CD4-positive, alpha-beta T cell treated with Interferon alpha-2 for 1 hour (primary cell): ENCODE measurements at regions not wholly inside any gene's neighbourhood (a gene's known extent, or its start where the extent isn't known, plus 50 kb on each side); places are given as distances from the start of the nearest gene placed in this dataset.

Source experiments
- DNase-seq, 2 donors: peaks; one replicate each; pipeline ENCODE4 v3.0.0-alpha.2; 2020 to 2022

- DNase-seq = no peak
Observed at GRCh38 chr20:52775786-52776185, 196.4 kb upstream of the TSHZ2 start.

DNA sequence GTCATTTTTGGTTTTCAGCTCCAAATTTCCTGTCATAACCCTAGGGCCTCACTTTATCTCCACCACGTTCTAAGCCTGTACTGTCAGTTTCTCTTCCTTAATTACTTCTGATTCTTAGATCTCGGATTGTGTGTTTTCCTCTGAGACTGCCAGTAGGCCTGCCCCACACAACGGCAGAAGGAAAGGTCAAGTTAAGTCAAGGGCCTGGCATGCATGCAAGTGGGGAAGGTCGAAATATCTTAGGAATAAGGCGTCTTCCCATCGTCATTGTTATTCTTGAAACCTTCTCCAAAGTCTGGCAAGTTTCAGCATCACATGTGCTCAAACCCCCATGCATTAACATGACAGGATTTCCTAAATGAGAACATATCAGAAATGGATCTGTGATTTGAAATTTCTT lies 203.5 kb upstream of the TSHZ2 start:
- no peak for DNase-seq

- DNase-seq = no peak
Observed at GRCh38 chr20:52766645-52767435, 205.3 kb upstream of the TSHZ2 start.

GRCh38 chr20:52763321-52763853 lies 208.8 kb upstream of the TSHZ2 start:
- DNase-seq = no peak

GRCh38 chr20:52761867-52762266 lies 210.3 kb upstream of the TSHZ2 start:
- DNase-seq = no peak

DNA sequence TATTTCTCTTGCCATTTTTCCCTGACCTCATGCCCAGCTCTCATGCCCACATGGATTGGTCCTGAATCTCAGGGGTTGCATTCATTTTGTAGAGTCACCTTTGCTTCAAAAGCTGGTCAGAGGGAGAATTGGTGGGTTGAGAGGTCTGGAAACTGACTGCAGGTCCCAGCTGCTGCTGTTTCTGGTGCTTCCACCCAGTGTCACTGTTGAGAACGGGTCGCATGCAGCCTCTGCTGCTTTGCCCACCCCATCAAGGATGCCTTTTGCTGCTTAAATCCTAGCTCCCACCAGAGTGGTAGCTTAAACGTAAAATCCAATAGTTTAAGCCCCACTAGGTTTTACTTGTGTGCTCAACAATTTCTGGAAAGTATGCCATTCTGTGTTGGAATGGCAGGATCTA lies 211.4 kb upstream of the TSHZ2 start:
- DNase-seq = no peak

- no peak for DNase-seq
Observed at GRCh38 chr20:52757411-52757810, 214.7 kb upstream of the TSHZ2 start.

DNA sequence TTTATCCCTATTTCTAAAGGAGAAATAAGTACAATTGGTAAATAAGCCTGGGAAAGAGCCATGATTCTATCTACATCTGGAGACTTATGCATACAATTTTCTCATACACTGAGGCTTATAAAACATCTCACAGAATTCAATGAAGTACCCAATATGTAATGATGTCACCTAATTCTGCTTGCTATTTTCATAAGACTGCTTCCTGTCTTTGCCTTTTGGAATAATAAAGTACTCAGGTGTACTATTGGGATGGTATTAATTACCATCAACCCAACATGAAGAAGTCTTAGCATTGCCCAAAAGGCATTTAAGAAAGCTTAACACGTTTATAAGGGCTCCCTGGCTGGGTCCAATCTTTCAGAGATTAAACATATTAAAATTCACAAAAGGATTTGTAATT lies 216.4 kb upstream of the TSHZ2 start:
- DNase-seq = no peak

- no peak for DNase-seq
Observed at GRCh38 chr20:52754366-52754765, 217.8 kb upstream of the TSHZ2 start.

- no peak for DNase-seq
Observed at GRCh38 chr20:52752023-52752422, 220.1 kb upstream of the TSHZ2 start.

- no peak for DNase-seq
Observed at GRCh38 chr20:52751571-52751970, 220.6 kb upstream of the TSHZ2 start.

GRCh38 chr20:52749938-52750337 lies 222.2 kb upstream of the TSHZ2 start:
- no peak for DNase-seq

DNA sequence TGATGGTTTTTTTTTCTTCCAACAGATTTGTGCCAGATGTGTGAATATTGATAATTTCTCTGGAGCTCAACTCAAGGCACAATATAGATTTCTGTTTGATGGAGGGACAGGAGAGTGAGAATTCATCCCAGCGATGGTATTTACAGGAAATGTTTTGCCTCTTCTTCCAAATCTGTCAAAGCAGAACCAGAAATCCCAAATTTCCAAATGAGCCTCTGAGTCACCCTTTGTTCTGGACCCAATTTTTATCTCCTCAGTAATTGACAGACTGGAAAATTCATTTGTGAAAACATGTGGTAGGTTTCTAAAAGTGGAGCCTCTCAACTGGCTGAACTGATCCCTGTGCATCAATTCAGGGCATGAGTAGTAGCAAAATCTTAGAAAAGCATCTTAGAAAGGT lies 223.2 kb upstream of the TSHZ2 start:
- no peak for DNase-seq

DNA sequence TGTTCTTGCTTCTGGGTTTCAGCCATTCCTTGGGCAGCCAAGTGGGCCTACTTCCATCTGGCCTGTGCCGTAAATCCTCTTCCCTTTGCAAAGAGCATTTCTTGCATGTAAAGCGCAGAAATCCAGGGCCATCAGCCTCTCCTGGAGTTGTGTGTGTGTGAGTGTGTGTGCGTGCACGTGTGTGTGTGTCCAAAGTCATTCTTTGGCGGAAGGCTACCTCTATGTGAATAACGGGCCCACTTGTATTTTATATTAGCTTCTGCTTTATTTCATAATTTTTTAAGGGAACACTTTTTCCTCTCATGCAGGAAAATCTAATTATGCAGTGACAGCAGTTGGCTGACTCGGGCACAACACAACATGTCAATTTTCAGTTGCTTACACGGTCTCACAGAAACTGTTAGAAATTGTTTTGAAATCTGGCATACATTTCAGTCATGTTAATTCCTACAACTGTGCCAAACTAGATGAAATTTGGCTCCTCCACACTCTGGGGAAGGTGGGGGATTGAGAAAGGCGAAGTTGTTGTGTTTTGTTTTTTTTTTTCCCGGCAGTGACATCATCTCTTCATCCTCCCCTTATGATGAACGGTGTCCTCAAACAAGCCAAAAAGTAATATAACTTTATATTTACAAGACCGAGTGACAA lies 223.7 kb upstream of the TSHZ2 start:
- DNase-seq = no peak

DNA sequence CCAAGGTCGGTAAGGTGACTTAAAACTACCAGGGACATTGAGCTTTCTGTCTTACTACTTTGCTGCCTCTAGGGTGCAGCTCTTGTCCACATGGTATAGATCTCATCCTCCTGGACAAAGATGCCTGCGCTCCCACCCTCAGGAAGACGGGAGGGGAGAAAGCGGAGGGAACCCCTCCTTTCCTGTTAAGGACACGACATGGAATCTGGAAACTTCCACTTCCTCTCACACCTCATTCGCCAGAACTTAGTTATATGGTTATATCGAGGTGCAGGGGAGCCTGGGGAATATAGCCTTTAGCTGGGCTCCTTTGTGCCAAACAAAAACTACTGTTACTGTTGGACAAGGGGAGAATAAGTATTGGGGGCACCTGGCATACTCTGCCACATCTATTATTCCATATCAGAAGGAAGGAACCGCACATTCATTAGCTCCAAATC lies 224.3 kb upstream of the TSHZ2 start:
- DNase-seq = no peak

GRCh38 chr20:52746770-52747169 lies 225.4 kb upstream of the TSHZ2 start:
- no peak for DNase-seq

DNA sequence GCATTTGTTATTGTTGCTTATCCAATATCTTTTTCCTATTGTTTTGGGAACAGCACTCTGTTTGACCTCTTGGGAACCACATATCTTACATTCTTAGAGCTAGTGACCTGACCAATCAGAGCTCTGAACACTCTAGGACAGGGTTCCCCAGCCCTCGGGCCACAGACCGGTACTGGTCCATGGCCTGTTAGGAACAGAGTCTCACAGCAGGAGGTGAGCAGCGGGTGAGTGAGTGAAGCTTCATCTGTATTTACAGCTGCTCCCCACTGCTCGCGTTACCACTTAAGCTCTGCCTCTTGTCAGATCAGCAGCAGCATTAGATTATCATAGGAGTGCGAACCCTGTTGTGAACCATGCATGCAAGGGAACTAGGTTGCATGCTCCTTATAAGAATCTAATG lies 226.0 kb upstream of the TSHZ2 start:
- DNase-seq = no peak

- no peak for DNase-seq
Observed at GRCh38 chr20:52744441-52744840, 227.7 kb upstream of the TSHZ2 start.

DNA sequence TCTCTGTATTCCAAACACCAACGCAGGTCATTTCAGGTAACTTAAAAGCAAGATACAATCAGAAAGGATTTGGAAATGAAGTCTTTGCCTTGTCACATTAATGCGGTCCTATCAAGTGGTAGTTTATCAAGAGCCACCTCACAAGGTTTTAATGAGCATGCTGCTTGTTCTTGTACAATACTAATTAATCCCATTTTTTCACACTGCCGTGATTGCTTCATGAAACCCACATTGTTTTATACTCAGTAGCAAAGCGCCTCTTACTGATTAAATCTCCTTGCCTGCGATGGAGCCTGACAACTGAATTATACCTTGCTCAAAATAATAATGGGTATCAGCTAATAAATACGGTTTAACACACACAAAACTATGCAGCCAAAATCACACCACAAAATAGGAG lies 234.1 kb upstream of the TSHZ2 start:
- DNase-seq = no peak

GRCh38 chr20:52736507-52736906 lies 235.7 kb upstream of the TSHZ2 start:
- DNase-seq = no peak

DNA sequence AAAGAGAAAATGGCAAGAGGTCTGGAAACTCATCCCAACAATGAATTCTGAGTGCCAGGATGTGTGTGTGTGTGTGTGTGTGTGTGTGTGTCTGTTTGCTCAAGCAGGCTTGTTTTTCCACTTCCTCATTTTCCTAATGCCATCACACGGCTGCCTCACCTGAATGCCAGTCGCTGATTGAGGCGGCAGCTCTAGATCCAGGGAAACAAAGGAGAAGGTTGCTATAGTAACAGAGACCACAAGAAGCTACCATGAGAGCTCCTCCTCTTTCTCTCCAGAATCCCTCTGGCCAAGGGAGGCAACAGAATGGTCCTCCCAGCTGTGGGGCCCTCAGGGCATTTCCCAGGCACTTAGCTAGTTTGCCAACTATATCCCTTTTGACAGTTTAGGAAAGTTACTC lies 241.1 kb upstream of the TSHZ2 start:
- no peak for DNase-seq

DNA sequence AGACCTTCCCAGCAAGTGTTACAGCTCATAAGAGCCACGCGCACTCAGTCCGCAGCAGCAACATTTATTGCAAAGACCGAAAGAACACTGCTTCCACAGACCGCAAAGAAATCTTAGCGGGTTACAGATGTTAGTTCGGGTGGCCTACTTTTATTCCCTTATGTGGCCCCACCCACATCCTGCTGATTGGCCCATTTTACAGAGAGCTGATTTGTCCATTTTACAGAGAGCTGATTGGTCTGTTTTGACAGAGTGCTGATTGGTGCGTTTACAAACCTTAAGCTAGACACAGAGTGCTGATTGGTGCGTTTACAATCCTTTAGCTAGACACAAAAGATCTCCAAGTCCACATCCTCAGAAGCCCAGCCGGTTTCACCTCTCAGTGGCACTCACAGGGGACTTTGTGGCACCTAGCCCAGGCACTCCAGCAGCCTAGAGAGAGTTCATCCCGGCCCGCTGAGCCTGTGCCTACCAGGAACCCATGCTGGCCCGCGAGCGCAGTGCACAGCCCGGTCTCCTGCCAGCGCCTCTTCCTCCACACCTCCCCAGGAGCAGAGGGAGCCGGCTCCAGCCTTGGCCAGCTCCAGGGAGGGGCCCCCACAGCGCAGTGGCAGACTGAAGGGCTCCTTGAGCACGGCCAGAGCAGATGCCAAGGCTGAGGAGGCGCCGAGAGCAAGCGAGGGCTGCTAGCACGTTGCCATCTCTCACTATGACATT lies 244.3 kb upstream of the TSHZ2 start:
- DNase-seq = no peak

DNA sequence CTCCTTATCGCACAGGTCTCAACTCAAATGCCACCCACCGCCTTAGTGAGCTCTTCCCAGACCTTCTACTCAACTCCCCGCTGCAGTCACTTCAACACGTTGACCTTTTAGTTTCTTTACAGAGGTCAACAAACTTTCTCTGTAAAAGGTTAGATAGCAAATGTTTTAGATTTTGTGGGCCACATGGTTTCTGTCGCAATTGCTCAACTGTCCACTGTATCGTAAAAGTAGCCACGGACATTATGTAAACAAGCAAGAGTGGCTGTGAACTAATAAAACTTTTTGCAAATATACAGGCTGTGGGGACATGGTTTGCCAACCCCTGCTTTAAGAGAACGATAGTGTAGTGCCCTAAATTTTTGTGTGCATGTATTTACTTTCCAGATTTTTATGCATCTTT lies 247.6 kb upstream of the TSHZ2 start:
- no peak for DNase-seq
